Lung (tissue), 11 donors: ENCODE measurements at regions not wholly inside any gene's neighbourhood (a gene's known extent, or its start where the extent isn't known, plus 50 kb on each side); places are given as distances from the start of the nearest gene placed in this dataset.

Experiments
- ATAC-seq: fragments of 200-7000 bp; cut with Tn5 transposase; one replicate; pipeline ENCODE4 v1.9.1; 2020; ENCODE audit warnings: moderate number of reproducible peaks; ENCODE audit not compliant: insufficient read depth, low FRiP score
- DNase-seq, 3 donors: peaks; one replicate each; pipeline ENCODE4 v3.0.0-alpha.2; 2013 to 2017
- H3K27ac ChIP-seq, 2 donors: one replicate each; pipeline ENCODE4 v1.5.1; 2013; ENCODE audit warnings: mild to moderate bottlenecking in 2 of 2, moderate library complexity in 2 of 2, control low read depth in 1 of 2, inconsistent platforms in 1 of 2, low read depth in 1 of 2, low read length in 1 of 2
- H3K27me3 ChIP-seq, 3 donors: one replicate each; pipeline ENCODE4 v1.5.1; 2013; ENCODE audit warnings: low read length in 2 of 3; ENCODE audit not compliant: control insufficient read depth in 3 of 3, insufficient read depth in 3 of 3
- H3K36me3 ChIP-seq, 4 donors: one replicate each; pipeline ENCODE4 v1.5.1; 2013; ENCODE audit warnings: low read length in 4 of 4, mild to moderate bottlenecking in 1 of 4, moderate library complexity in 1 of 4; ENCODE audit not compliant: control insufficient read depth in 4 of 4, insufficient read depth in 4 of 4
- H3K4me1 ChIP-seq, 5 donors: one replicate each; pipeline ENCODE4 v1.5.1; 2013; ENCODE audit warnings: low read length in 5 of 5, mild to moderate bottlenecking in 2 of 5, moderate library complexity in 1 of 5; ENCODE audit not compliant: control insufficient read depth in 5 of 5, insufficient read depth in 5 of 5
- H3K4me3 ChIP-seq: one replicate; pipeline ENCODE4 v1.5.1; 2013; ENCODE audit warnings: mild to moderate bottlenecking, control low read depth, moderate library complexity
- H3K9ac ChIP-seq, 2 donors: one replicate each; pipeline ENCODE4 v1.5.1; 2013; ENCODE audit warnings: low read length in 2 of 2, control low read depth in 1 of 2; ENCODE audit not compliant: insufficient read depth in 1 of 2
- H3K9me3 ChIP-seq, 4 donors: one replicate each; pipeline ENCODE4 v1.5.1; 2013; ENCODE audit warnings: low read length in 3 of 4, mild to moderate bottlenecking in 1 of 4, moderate library complexity in 1 of 4; ENCODE audit not compliant: control insufficient read depth in 4 of 4, insufficient read depth in 3 of 4
- CTCF ChIP-seq: IDR thresholded peaks from 2 replicates; pipeline ENCODE4 v1.5.1; 2012; ENCODE audit warnings: mild to moderate bottlenecking; ENCODE audit errors: control extremely low read depth, extremely low read depth
- WGBS, 2 donors: extraction: QIAGEN DNeasy Blood & Tissue Kit; methylation state at CpG; one replicate each; pipeline ENCODE4 v1.1.7; 2013; 5-methylcytosine and 5-hydroxymethylcytosine counted together
- donor health status: control.
- donor health status: control.
- donor health status: Bipolar disorder and iron deficiency.
- donor health status: healthy.
- donor health status: DM: yes; HTN: yes; CAD: no.

- ATAC-seq = no peak
- Histone ChIP-seq H3K4me3 (no peak overlapping the region), H3K4me1 (peaks cover 0 to 2% (median 0%) of the 10 kb centered on the region in 5 donors), H3K27me3 (peaks cover 0 to 3% (median 0%) of the 10 kb centered on the region in 3 donors), H3K9me3 (no peaks in the 10 kb centered on the region), H3K27ac (no peak overlapping the region), H3K36me3 (no peaks in the 10 kb centered on the region), H3K9ac (no peak overlapping the region)
- DNase-seq = no peak
- WGBS, 2 donors = 81 to 94% methylated on average over 4 of the region's 4 CpGs
- TF ChIP-seq CTCF = no peak
Measured at GRCh38 chr5:77871946-77872345, 95.8 kb upstream of the TBCA start.

- DNase-seq = no peak
- H3K4me1 ChIP-seq = no peaks in the 10 kb centered on the region
- WGBS, 2 donors = 91 to 96% methylated on average over 6 of the region's 6 CpGs
- no peak overlapping the region for H3K27ac ChIP-seq
- no peak for ATAC-seq
- H3K4me3 ChIP-seq = no peak overlapping the region
- no peaks in the 10 kb centered on the region for H3K36me3 ChIP-seq
- H3K9me3 ChIP-seq = no peaks in the 10 kb centered on the region
- TF ChIP-seq CTCF = no peak
- peaks cover 0 to 3% (median 0%) of the 10 kb centered on the region in 3 donors for H3K27me3 ChIP-seq
- no peak overlapping the region for H3K9ac ChIP-seq
Measured at GRCh38 chr5:77871016-77871415, 94.9 kb upstream of the TBCA start.

GRCh38 chr5:77869116-77869798, 93.1 kb upstream of the TBCA start:
- H3K36me3 ChIP-seq = no peaks in the 10 kb centered on the region
- no peak overlapping the region for H3K9ac ChIP-seq
- no peak overlapping the region for H3K4me3 ChIP-seq
- H3K9me3 ChIP-seq = no peaks in the 10 kb centered on the region
- H3K4me1 ChIP-seq = no peaks in the 10 kb centered on the region
- peaks cover 0 to 3% (median 0%) of the 10 kb centered on the region in 3 donors for H3K27me3 ChIP-seq
- 82 to 87% methylated on average over 11 of the region's 11 CpGs for WGBS, 2 donors
- TF ChIP-seq CTCF = no peak
- no peak for DNase-seq
- no peak for ATAC-seq
- H3K27ac ChIP-seq = no peak overlapping the region

GRCh38 chr5:77867914-77868313, 91.8 kb upstream of the TBCA start:
- WGBS, 2 donors = 74 to 87% methylated on average over 4 of the region's 4 CpGs

More at GRCh38 chr5:77867914-77868313, 91.8 kb upstream of the TBCA start:
- H3K9ac ChIP-seq = no peak overlapping the region
- peaks cover 0 to 3% (median 0%) of the 10 kb centered on the region in 3 donors for H3K27me3 ChIP-seq
- DNase-seq (no peak), ATAC-seq (no peak)
- H3K9me3 ChIP-seq = no peaks in the 10 kb centered on the region
- no peak for TF ChIP-seq CTCF
- no peak overlapping the region for H3K4me3 ChIP-seq
- H3K4me1 ChIP-seq = no peaks in the 10 kb centered on the region
- no peak overlapping the region for H3K27ac ChIP-seq
- no peaks in the 10 kb centered on the region for H3K36me3 ChIP-seq
